HCT116 (cell line): ENCODE measurements at regions not wholly inside any gene's neighbourhood (a gene's known extent, or its start where the extent isn't known, plus 50 kb on each side); places are given as distances from the start of the nearest gene placed in this dataset.

ENCODE experiments used
- CTCF ChIP-seq, 3 experiments: fragments of 200-600 bp in 1 of 3; sonication (generic) in 1 of 3; IDR thresholded peaks in 2 of 3; conservative IDR thresholded peaks in 1 of 3; 2 replicates each; pipeline ENCODE4 v1.5.1; 2012 to 2017; ENCODE audit warnings: low read depth in 2 of 3, low read length in 2 of 3, antibody characterized with exemption in 1 of 3, borderline replicate concordance in 1 of 3, control low read depth in 1 of 3, mild to moderate bottlenecking in 1 of 3, mixed read lengths in 1 of 3, mixed run types in 1 of 3, moderate library complexity in 1 of 3; ENCODE audit not compliant: insufficient read depth in 1 of 3
- POLR2A ChIP-seq: IDR thresholded peaks from 2 replicates; pipeline ENCODE4 v1.7.0; 2011; ENCODE audit warnings: borderline replicate concordance; ENCODE audit not compliant: insufficient read depth, insufficient read length; ENCODE audit errors: extremely low read depth
- SIN3A ChIP-seq: IDR thresholded peaks from 2 replicates; pipeline ENCODE4 v1.6.1; 2012; ENCODE audit warnings: low read depth
- TCF7L2 ChIP-seq: IDR thresholded peaks from 2 replicates; pipeline ENCODE4 v1.7.0; 2011; ENCODE audit warnings: borderline replicate concordance, inconsistent platforms; ENCODE audit not compliant: insufficient read depth, insufficient read length; ENCODE audit errors: extremely low read depth
- YY1 ChIP-seq: IDR thresholded peaks from 2 replicates; pipeline ENCODE4 v1.6.1; 2011; ENCODE audit warnings: low read length, low read depth, moderate library complexity, mild to moderate bottlenecking; ENCODE audit not compliant: insufficient replicate concordance; ENCODE audit errors: extremely low read depth
- ZNF274 ChIP-seq: fragments of 200-500 bp; sonication (Bioruptor generic); IDR thresholded peaks from 2 replicates; pipeline ENCODE4 v1.6.1; 2014; ENCODE audit warnings: mild to moderate bottlenecking, low read depth, low read length, inconsistent platforms
- TF ChIP-seq, protein P1 (sequence below): IDR thresholded peaks from 2 replicates; pipeline ENCODE4 v1.6.1; 2011; ENCODE audit warnings: mild to moderate bottlenecking, low read length, moderate library complexity; ENCODE audit not compliant: insufficient replicate concordance; ENCODE audit errors: extremely low read depth

- TF ChIP-seq POLR2A (no peak), YY1 (no peak), ZNF274 (no peak), TCF7L2 (no peak), SIN3A (no peak), CTCF (IDR thresholded peaks at IDR 0.05 in 2 of 3, conservative IDR thresholded peaks at IDR 0.05 in 1 of 3; ENCODE audit: borderline replicate concordance in 1 of 3, insufficient read depth in 1 of 3, low read depth in 2 of 3, low read length in 2 of 3) (no peak)
- TF ChIP-seq, protein P1, sequence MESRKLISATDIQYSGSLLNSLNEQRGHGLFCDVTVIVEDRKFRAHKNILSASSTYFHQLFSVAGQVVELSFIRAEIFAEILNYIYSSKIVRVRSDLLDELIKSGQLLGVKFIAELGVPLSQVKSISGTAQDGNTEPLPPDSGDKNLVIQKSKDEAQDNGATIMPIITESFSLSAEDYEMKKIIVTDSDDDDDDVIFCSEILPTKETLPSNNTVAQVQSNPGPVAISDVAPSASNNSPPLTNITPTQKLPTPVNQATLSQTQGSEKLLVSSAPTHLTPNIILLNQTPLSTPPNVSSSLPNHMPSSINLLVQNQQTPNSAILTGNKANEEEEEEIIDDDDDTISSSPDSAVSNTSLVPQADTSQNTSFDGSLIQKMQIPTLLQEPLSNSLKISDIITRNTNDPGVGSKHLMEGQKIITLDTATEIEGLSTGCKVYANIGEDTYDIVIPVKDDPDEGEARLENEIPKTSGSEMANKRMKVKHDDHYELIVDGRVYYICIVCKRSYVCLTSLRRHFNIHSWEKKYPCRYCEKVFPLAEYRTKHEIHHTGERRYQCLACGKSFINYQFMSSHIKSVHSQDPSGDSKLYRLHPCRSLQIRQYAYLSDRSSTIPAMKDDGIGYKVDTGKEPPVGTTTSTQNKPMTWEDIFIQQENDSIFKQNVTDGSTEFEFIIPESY, result no peak
Observed at GRCh38 chr12:87234898-87235297, 794.3 kb downstream of the C12orf50 start.
